Esophagus muscularis mucosa (tissue), 4 donors: ENCODE measurements at regions not wholly inside any gene's neighbourhood (a gene's known extent, or its start where the extent isn't known, plus 50 kb on each side); places are given as distances from the start of the nearest gene placed in this dataset.

Experiments
- DNase-seq: peaks from one replicate; pipeline ENCODE4 v3.0.0-alpha.2; 2017; ENCODE audit errors: extremely low spot score
- H3K27ac ChIP-seq, 4 donors: fragments of 200-600 bp; sonication (generic); replicated peaks in 1 of 4; 1 replicate in 3 of 4; 2 replicates in 1 of 4; pipeline ENCODE4 v1.5.1; 2016 to 2019; ENCODE audit warnings: mild to moderate bottlenecking in 1 of 4
- H3K27me3 ChIP-seq, 4 donors: fragments of 200-600 bp; sonication (generic); one replicate each; pipeline versions ENCODE4 v1.5.1 to v1.6.0; 2016 to 2019
- H3K36me3 ChIP-seq, 4 donors: fragments of 200-600 bp; sonication (generic); one replicate each; pipeline ENCODE4 v1.5.1; 2016 to 2019
- H3K4me1 ChIP-seq, 4 donors: fragments of 200-600 bp; sonication (generic); one replicate each; pipeline ENCODE4 v1.5.1; 2016 to 2019
- H3K4me3 ChIP-seq, 4 donors: fragments of 200-600 bp; sonication (generic); 1 replicate in 2 of 4; 2 replicates in 2 of 4; pipeline ENCODE4 v1.5.1; 2016 to 2019; ENCODE audit warnings: mild to moderate bottlenecking in 4 of 4, moderate library complexity in 1 of 4
- H3K9me3 ChIP-seq, 4 donors: fragments of 200-600 bp; sonication (generic); 1 replicate in 3 of 4; 2 replicates in 1 of 4; pipeline ENCODE4 v1.5.1; 2016 to 2019
- CTCF ChIP-seq, 3 experiments: fragments of 200-600 bp in 2 of 3; fragments of 450-650 bp in 1 of 3; sonication (generic) in 2 of 3; IDR thresholded peaks; one replicate each; pipeline ENCODE4 v1.5.1; 2017 to 2019; ENCODE audit warnings: antibody characterized with exemption in 3 of 3, mild to moderate bottlenecking in 2 of 3, moderate library complexity in 1 of 3
- EP300 ChIP-seq: sonication (generic); formaldehyde crosslinking; IDR thresholded peaks from one replicate; pipeline ENCODE4 v1.6.1; 2017; ENCODE audit warnings: antibody characterized with exemption
- POLR2A ChIP-seq: fragments of 450-650 bp; IDR thresholded peaks from one replicate; pipeline ENCODE4 v1.6.1; 2017; ENCODE audit warnings: antibody characterized with exemption, moderate library complexity, mild to moderate bottlenecking, low read depth
- POLR2AphosphoS5 ChIP-seq, 2 donors: sonication (generic); formaldehyde crosslinking; IDR thresholded peaks; one replicate each; pipeline ENCODE4 v1.6.1; 2017; ENCODE audit warnings: antibody characterized with exemption in 2 of 2
- WGBS: methylation state at CpG from one replicate; pipeline ENCODE4 v1.1.5; 2018; 5-methylcytosine and 5-hydroxymethylcytosine counted together
- intact Hi-C: fragments of 100-400 bp; cut with DNase I; formaldehyde crosslinking; loops from one replicate; pipeline ENCODE4 v1.15.1; 2023

- no peaks in the 10 kb centered on the region for H3K36me3 ChIP-seq
- WGBS = 88% methylated on average over 11 of the region's 11 CpGs
- intact Hi-C loops = no loop called here
- no peak overlapping the region for H3K27ac ChIP-seq
- H3K9me3 ChIP-seq = no peaks in the 10 kb centered on the region
- no peaks in the 10 kb centered on the region for H3K4me1 ChIP-seq
- peaks cover 0 to 33% (median 0%) of the 10 kb centered on the region in 4 donors for H3K27me3 ChIP-seq
- no peak for TF ChIP-seq CTCF (IDR thresholded peaks at IDR 0.05)
- no peak for TF ChIP-seq POLR2AphosphoS5 (IDR thresholded peaks at IDR 0.05)
- TF ChIP-seq POLR2A = no peak
- no peak for TF ChIP-seq EP300
- no peak overlapping the region for H3K4me3 ChIP-seq
- peak; percentile 57 for DNase-seq
Observed at GRCh38 chr10:130578532-130579289, 442.5 kb downstream of the GLRX3 start.

- Histone ChIP-seq H3K36me3 (no peaks in the 10 kb centered on the region), H3K27me3 (peaks cover 0 to 33% (median 0%) of the 10 kb centered on the region in 4 donors), H3K27ac (no peak overlapping the region), H3K4me3 (no peak overlapping the region), H3K9me3 (no peaks in the 10 kb centered on the region), H3K4me1 (no peaks in the 10 kb centered on the region)
- TF ChIP-seq EP300 (no peak), POLR2AphosphoS5 (IDR thresholded peaks at IDR 0.05) (no peak), CTCF (IDR thresholded peaks at IDR 0.05) (no peak), POLR2A (no peak)
- intact Hi-C loops = no loop called here
- 53% methylated on average over 4 of the region's 4 CpGs for WGBS
- peak; percentile 62 for DNase-seq
Observed at GRCh38 chr10:130579913-130580312, 443.7 kb downstream of the GLRX3 start.

- Histone ChIP-seq H3K9me3 (no peaks in the 10 kb centered on the region), H3K27ac (no peak overlapping the region), H3K36me3 (no peaks in the 10 kb centered on the region), H3K4me1 (no peaks in the 10 kb centered on the region), H3K4me3 (no peak overlapping the region), H3K27me3 (peaks cover 0 to 27% (median 0%) of the 10 kb centered on the region in 4 donors)
- intact Hi-C loops = no loop called here
- WGBS = 92% methylated on average over 5 of the region's 5 CpGs
- peak; percentile 87 for DNase-seq
- TF ChIP-seq EP300 (no peak), POLR2A (no peak), POLR2AphosphoS5 (IDR thresholded peaks at IDR 0.05) (no peak), CTCF (IDR thresholded peaks at IDR 0.05) (no peak)
Observed at GRCh38 chr10:130580975-130581374, 444.8 kb downstream of the GLRX3 start.

- intact Hi-C loops = no loop called here
- WGBS = 95% methylated on average over 4 of the region's 4 CpGs
Observed at GRCh38 chr10:130587718-130588117, 451.5 kb downstream of the GLRX3 start.

More at GRCh38 chr10:130587718-130588117, 451.5 kb downstream of the GLRX3 start:
- TF ChIP-seq POLR2A (no peak), CTCF (IDR thresholded peaks at IDR 0.05) (no peak), EP300 (no peak), POLR2AphosphoS5 (IDR thresholded peaks at IDR 0.05) (no peak)
- no peak overlapping the region for H3K4me3 ChIP-seq
- no peak for DNase-seq
- H3K36me3 ChIP-seq = no peaks in the 10 kb centered on the region
- no peaks in the 10 kb centered on the region for H3K4me1 ChIP-seq
- no peak overlapping the region for H3K27ac ChIP-seq
- peaks cover 0 to 4% (median 0%) of the 10 kb centered on the region in 4 donors for H3K27me3 ChIP-seq
- H3K9me3 ChIP-seq = no peaks in the 10 kb centered on the region
